IMR-90 (cell line): ENCODE measurements at regions not wholly inside any gene's neighbourhood (a gene's known extent, or its start where the extent isn't known, plus 50 kb on each side); places are given as distances from the start of the nearest gene placed in this dataset.

Experiments used
- ATAC-seq: fragments of 200-7000 bp; cut with Tn5 transposase; 2 replicates; pipeline ENCODE4 v1.9.1; 2020; ENCODE audit warnings: low read depth, mild to moderate bottlenecking, moderate library complexity
- BruUV-seq: library from RNA; stranded (reverse); fragments of 400-500 nt; replicated peaks from 2 replicates; lab custom pipeline; 2021; lab: Mats Ljungman, UMichigan
- CTCF ChIA-PET: fragments of 300-600 bp; formaldehyde crosslinking; extraction: SDS; loops from one replicate; lab custom pipeline; 2021; ENCODE audit warnings: antibody characterized with exemption; lab: Yijun Ruan, JAX
- POLR2A ChIA-PET: fragments of 300-600 bp; sonication (Branson Sonifier 250); formaldehyde crosslinking; loops from one replicate; lab custom pipeline; 2022; ENCODE audit warnings: antibody characterized with exemption; ENCODE audit not compliant: unreplicated experiment; lab: Charles Lee
- DNase-seq: peaks from one replicate; pipeline ENCODE4 v3.0.0; 2013
- H2AFZ ChIP-seq: replicated peaks from 2 replicates; pipeline ENCODE3; 2013; ENCODE audit warnings: low read length, mild to moderate bottlenecking; ENCODE audit not compliant: poor library complexity
- H2AK5ac ChIP-seq: 2 replicates; pipeline ENCODE4 v1.6.1; 2013; ENCODE audit warnings: low read depth, low read length, inconsistent platforms
- H2AK9ac ChIP-seq: replicated peaks from 2 replicates; pipeline ENCODE3; 2013; ENCODE audit warnings: mild to moderate bottlenecking, low read depth, low read length, moderate library complexity; ENCODE audit not compliant: poor library complexity
- H2BK120ac ChIP-seq: 2 replicates; pipeline ENCODE4 v1.6.1; 2013; ENCODE audit warnings: low read depth, low read length, inconsistent platforms
- H2BK15ac ChIP-seq: 3 replicates; pipeline ENCODE4 v1.6.1; 2013; ENCODE audit warnings: low read depth, low read length, inconsistent platforms
- H2BK20ac ChIP-seq: 2 replicates; pipeline ENCODE4 v1.6.1; 2013; ENCODE audit warnings: low read depth, mild to moderate bottlenecking, inconsistent platforms, low read length, moderate library complexity
- H2BK5ac ChIP-seq: 2 replicates; pipeline ENCODE4 v1.6.1; 2013; ENCODE audit warnings: mild to moderate bottlenecking, low read depth, low read length, inconsistent platforms; ENCODE audit not compliant: poor library complexity, severe bottlenecking
- H3K14ac ChIP-seq: replicated peaks from 2 replicates; pipeline ENCODE4 v1.6.1; 2013; ENCODE audit warnings: low read depth, low read length, inconsistent platforms
- H3K18ac ChIP-seq: 2 replicates; pipeline ENCODE4 v1.6.1; 2013; ENCODE audit warnings: low read depth, low read length, control low read depth
- H3K23ac ChIP-seq: 2 replicates; pipeline ENCODE4 v1.6.1; 2013; ENCODE audit warnings: low read depth, low read length, inconsistent platforms
- H3K27ac ChIP-seq: 2 replicates; pipeline ENCODE4 v1.5.1; 2013; ENCODE audit warnings: mild to moderate bottlenecking, control low read depth, low read length; ENCODE audit not compliant: insufficient read depth
- H3K27me3 ChIP-seq: 2 replicates; pipeline ENCODE4 v1.6.1; 2013; ENCODE audit warnings: low read length; ENCODE audit not compliant: control insufficient read depth, insufficient read depth
- H3K36me3 ChIP-seq: 2 replicates; pipeline ENCODE4 v1.6.1; 2013; ENCODE audit warnings: low read length, mixed read lengths; ENCODE audit not compliant: control insufficient read depth, insufficient read depth
- H3K4ac ChIP-seq: 2 replicates; pipeline ENCODE4 v1.6.1; 2013; ENCODE audit warnings: low read depth, low read length, inconsistent platforms
- H3K4me1 ChIP-seq: 2 replicates; pipeline ENCODE4 v1.6.1; 2013; ENCODE audit warnings: low read length, mixed read lengths; ENCODE audit not compliant: control insufficient read depth, insufficient read depth
- H3K4me2 ChIP-seq: 2 replicates; pipeline ENCODE4 v1.6.1; 2013; ENCODE audit warnings: low read depth, mild to moderate bottlenecking, control low read depth, low read length, moderate library complexity
- H3K4me3 ChIP-seq: 2 replicates; pipeline ENCODE4 v1.5.1; 2013; ENCODE audit warnings: low read depth, mild to moderate bottlenecking, control low read depth, low read length, moderate library complexity; ENCODE audit not compliant: insufficient read depth
- H3K56ac ChIP-seq: 2 replicates; pipeline ENCODE4 v1.6.1; 2013; ENCODE audit warnings: low read length, inconsistent platforms; ENCODE audit not compliant: insufficient read depth; ENCODE audit errors: extremely low read depth
- H3K79me1 ChIP-seq, 2 experiments: 2 replicates each; pipeline ENCODE4 v1.6.1; 2013; ENCODE audit warnings: low read length in 2 of 2, inconsistent platforms in 1 of 2, low read depth in 1 of 2
- H3K9ac ChIP-seq: 2 replicates; pipeline ENCODE4 v1.6.1; 2013; ENCODE audit warnings: low read depth, low read length, control low read depth
- H3K9me1 ChIP-seq: 2 replicates; pipeline ENCODE4 v1.6.1; 2013; ENCODE audit warnings: low read length, inconsistent platforms; ENCODE audit not compliant: insufficient read depth
- H3K9me3 ChIP-seq: 2 replicates; pipeline ENCODE4 v1.6.1; 2013; ENCODE audit warnings: low read length; ENCODE audit not compliant: control insufficient read depth, insufficient read depth
- H4K20me1 ChIP-seq: 2 replicates; pipeline ENCODE4 v1.6.1; 2013; ENCODE audit warnings: low read length, inconsistent platforms; ENCODE audit not compliant: insufficient read depth
- H4K5ac ChIP-seq: 2 replicates; pipeline ENCODE4 v1.6.1; 2013; ENCODE audit warnings: mild to moderate bottlenecking, low read depth, low read length, control low read depth
- H4K8ac ChIP-seq, 2 experiments: 2 replicates each; pipeline ENCODE4 v1.6.1; 2013; ENCODE audit warnings: low read depth in 2 of 2, low read length in 2 of 2, control low read depth in 1 of 2, inconsistent platforms in 1 of 2
- H4K91ac ChIP-seq: 2 replicates; pipeline ENCODE4 v1.6.1; 2013; ENCODE audit warnings: low read depth, low read length, inconsistent platforms; ENCODE audit not compliant: insufficient read depth
- BHLHE40 ChIP-seq: fragments of 150-350 bp; IDR thresholded peaks from 2 replicates; pipeline ENCODE4 v1.6.1; 2016; ENCODE audit warnings: mild to moderate bottlenecking, low read depth, low read length
- CEBPB ChIP-seq: IDR thresholded peaks from 2 replicates; pipeline ENCODE4 v1.6.1; 2012; ENCODE audit warnings: low read depth, low read length, improper control_type of control experiment
- CHD1 ChIP-seq: IDR thresholded peaks from 2 replicates; pipeline ENCODE4 v1.6.1; 2012; ENCODE audit warnings: low read depth, low read length, improper control_type of control experiment
- FOS ChIP-seq: fragments of 150-350 bp; IDR thresholded peaks from 2 replicates; pipeline ENCODE4 v1.6.1; 2016; ENCODE audit warnings: low read depth, low read length
- MAZ ChIP-seq: IDR thresholded peaks from 2 replicates; pipeline ENCODE4 v1.6.1; 2012; ENCODE audit warnings: low read depth, mild to moderate bottlenecking, low read length, improper control_type of control experiment, moderate library complexity, borderline replicate concordance
- POLR2A ChIP-seq: IDR thresholded peaks from 2 replicates; pipeline ENCODE4 v1.6.1; 2012; ENCODE audit warnings: mild to moderate bottlenecking, low read depth, low read length
- RAD21 ChIP-seq: IDR thresholded peaks from 2 replicates; pipeline ENCODE4 v1.6.1; 2012; ENCODE audit warnings: low read length, improper control_type of control experiment
- RCOR1 ChIP-seq: IDR thresholded peaks from 2 replicates; pipeline ENCODE4 v1.6.1; 2012; ENCODE audit warnings: mild to moderate bottlenecking, low read length, improper control_type of control experiment; ENCODE audit not compliant: insufficient replicate concordance
- RFX5 ChIP-seq: IDR thresholded peaks from 2 replicates; pipeline ENCODE4 v1.8.0; 2012; ENCODE audit warnings: low read depth, mild to moderate bottlenecking, low read length, moderate library complexity
- SMC3 ChIP-seq: fragments of 150-350 bp; IDR thresholded peaks from 2 replicates; pipeline ENCODE4 v1.6.1; 2016; ENCODE audit warnings: low read depth, mild to moderate bottlenecking, antibody characterized with exemption, low read length, moderate library complexity
- WGBS, 2 experiments: methylation state at CpG; one replicate each; pipeline versions ENCODE4 v1.1.5 to v1.1.7; 2013; ENCODE audit warnings: missing lambda C conversion rate in 2 of 2; ENCODE audit not compliant: insufficient read length in 1 of 2; ENCODE audit errors: extremely low coverage in 2 of 2; 5-methylcytosine and 5-hydroxymethylcytosine counted together
- dilution Hi-C: fragments of 300-500 bp; cut with HindIII; formaldehyde crosslinking; loops from one replicate; pipeline ENCODE4 v1.14.3; 2018; ENCODE audit warnings: low sequenced_read_pairs; ENCODE audit not compliant: unreplicated experiment
- in situ Hi-C: fragments of 300-500 bp; cut with MboI; formaldehyde crosslinking; loops from 3 replicates; pipeline ENCODE4 v1.14.3; 2019; ENCODE audit warnings: low sequenced_read_pairs, inconsistent platforms, mixed read lengths
- intact Hi-C: fragments of 100-400 bp; cut with micrococcal nuclease; formaldehyde crosslinking; loops from 2 replicates; pipeline ENCODE4 v1.10.0; 2022
- TF ChIP-seq, protein P1 (sequence below): fragments of 150-350 bp; IDR thresholded peaks from 2 replicates; pipeline ENCODE4 v1.6.1; 2017; ENCODE audit warnings: mild to moderate bottlenecking, antibody characterized with exemption, low read length, low read depth

GRCh38 chr2:6358546-6358945 lies 507.2 kb downstream of the CMPK2 start:
- Histone ChIP-seq H3K9me1 (no peaks in the 10 kb centered on the region), H2BK5ac (no peak overlapping the region), H3K4me3 (no peak overlapping the region), H4K20me1 (no peaks in the 10 kb centered on the region), H2AFZ (no peak overlapping the region), H3K4me2 (no peak overlapping the region), H3K36me3 (no peaks in the 10 kb centered on the region), H3K27me3 (no peaks in the 10 kb centered on the region), H3K18ac (no peak overlapping the region), H3K14ac (no peak overlapping the region), H2BK20ac (no peak overlapping the region), H2AK9ac (no peak overlapping the region), H3K9me3 (no peaks in the 10 kb centered on the region), H3K56ac (no peak overlapping the region), H4K91ac (no peak overlapping the region), H3K4me1 (no peaks in the 10 kb centered on the region), H3K23ac (no peak overlapping the region), H4K5ac (no peak overlapping the region), H3K79me1 (no peaks in the 10 kb centered on the region), H4K8ac (no peak overlapping the region), H2BK15ac (no peak overlapping the region), H2BK120ac (no peak overlapping the region), H3K9ac (no peak overlapping the region), H2AK5ac (no peak overlapping the region), H3K4ac (no peak overlapping the region), H3K27ac (no peak overlapping the region)
- TF ChIP-seq RFX5 (no peak), MAZ (no peak), POLR2A (no peak), CHD1 (no peak), FOS (no peak), SMC3 (no peak), CEBPB (no peak), BHLHE40 (no peak), RCOR1 (no peak), RAD21 (no peak)
- TF ChIP-seq, protein P1, sequence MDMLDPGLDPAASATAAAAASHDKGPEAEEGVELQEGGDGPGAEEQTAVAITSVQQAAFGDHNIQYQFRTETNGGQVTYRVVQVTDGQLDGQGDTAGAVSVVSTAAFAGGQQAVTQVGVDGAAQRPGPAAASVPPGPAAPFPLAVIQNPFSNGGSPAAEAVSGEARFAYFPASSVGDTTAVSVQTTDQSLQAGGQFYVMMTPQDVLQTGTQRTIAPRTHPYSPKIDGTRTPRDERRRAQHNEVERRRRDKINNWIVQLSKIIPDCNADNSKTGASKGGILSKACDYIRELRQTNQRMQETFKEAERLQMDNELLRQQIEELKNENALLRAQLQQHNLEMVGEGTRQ = no peak
- in situ Hi-C loops (no loop called here), dilution Hi-C loops (no loop called here), intact Hi-C loops (no loop called here)
- ChIA-PET CTCF (interaction anchor here (1.0 kb wide), 1 partner anchor 71 kb away, joined by 7 read pairs; no protein-coding TSS in a partner anchor), POLR2A (no interaction called here)
- DNase-seq (no peak), ATAC-seq (no peak)
- no TSS peak for BruUV-seq
- no CpG with 5 or more reads among the region's 5 CpGs for WGBS, 2 experiments
